ENCODE measurements at regions not wholly inside any gene's neighbourhood (a gene's known extent, or its start where the extent isn't known, plus 50 kb on each side); places are given as distances from the start of the nearest gene placed in this dataset.

DNA sequence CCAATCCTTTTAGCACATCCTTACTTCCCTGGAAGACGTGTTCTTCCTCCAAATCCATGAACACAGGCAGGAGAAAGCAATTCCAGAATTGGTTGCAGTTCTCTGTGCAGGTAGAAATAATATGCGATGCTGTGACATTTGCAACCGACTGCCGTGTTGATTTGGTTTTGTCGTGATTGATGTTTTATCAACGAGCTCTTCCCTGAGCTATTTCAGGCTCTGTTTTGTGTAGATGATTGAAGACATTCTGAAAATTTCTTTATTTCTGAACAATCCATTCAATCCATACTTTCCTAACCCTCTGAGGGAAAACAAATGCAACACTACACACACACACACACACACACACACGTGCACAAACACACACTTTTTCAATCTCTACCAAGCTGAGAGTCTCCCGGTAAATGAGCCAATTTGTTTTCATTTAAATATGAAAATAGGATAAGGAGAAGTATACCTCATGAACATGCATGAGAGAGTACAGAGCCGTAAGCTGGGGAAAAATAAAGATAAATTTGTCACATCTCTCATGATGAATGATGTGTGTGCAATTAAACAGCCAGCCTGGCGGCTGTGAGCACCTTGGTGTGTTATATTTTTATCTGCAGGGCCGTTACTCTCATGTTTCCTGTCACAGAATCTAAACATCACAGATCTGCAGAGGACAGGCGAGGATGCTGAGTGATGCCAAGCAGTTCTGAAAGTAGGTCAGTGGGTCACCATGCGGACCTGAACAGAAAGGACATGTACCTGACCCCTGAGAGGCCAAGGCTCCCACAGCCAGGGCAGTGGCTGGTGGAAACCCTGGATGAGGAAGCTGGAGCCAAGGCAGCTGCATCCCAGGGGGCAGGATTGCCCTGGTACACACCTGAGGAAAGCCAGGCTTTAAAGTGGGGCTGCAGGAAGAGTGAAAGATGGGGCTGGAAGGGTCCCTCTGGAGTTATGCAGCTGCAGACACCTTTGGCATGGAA is 64.8 kb downstream of the PDCL3 start:
- Histone ChIP-seq H3K27ac (ENCODE audit: low read depth, low read length) (no peak overlapping the region), H3K4me3 (ENCODE audit: low read depth in 1 of 5, low read length in 5 of 5) (no peak overlapping the region), H3K4me1 (ENCODE audit: control insufficient read depth in 5 of 5, insufficient read depth in 5 of 5, low read length in 5 of 5) (no peaks in the 10 kb centered on the region), H3K9me3 (ENCODE audit: control insufficient read depth in 5 of 5, low read length in 5 of 5) (peaks cover 0 to under 1% (median 0%) of the 10 kb centered on the region in 5 donors), H3K27me3 (ENCODE audit: control insufficient read depth in 5 of 5, insufficient read depth in 4 of 5, low read length in 5 of 5) (peaks cover 0 to 14% (median 6%) of the 10 kb centered on the region in 5 donors), H3K9ac (ENCODE audit: low read length in 5 of 5) (no peak overlapping the region), H3K36me3 (ENCODE audit: control insufficient read depth in 5 of 5, insufficient read depth in 5 of 5, low read length in 5 of 5) (no peaks in the 10 kb centered on the region)

DNA sequence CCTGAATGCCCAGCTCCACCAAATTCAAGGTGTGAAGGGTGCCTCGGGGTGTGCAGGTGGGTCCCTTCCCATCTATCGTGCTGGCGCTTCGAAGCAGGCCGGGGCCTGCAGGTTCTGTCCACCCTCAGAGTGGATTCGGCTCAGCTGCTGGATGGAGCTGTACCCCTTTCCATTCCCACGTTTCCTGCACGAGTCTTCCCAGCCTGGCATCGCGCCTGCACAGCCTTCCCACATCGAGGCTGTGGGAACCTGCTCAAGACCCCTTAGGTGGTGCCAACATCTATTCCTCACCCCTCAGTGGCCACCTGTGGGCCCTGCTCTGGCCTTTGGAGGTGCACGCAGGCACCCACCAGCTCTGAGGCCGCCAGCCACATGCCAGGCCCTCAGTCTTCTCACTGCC is 65.7 kb downstream of the PDCL3 start:
- Histone ChIP-seq H3K36me3 (ENCODE audit: control insufficient read depth in 5 of 5, insufficient read depth in 5 of 5, low read length in 5 of 5) (no peaks in the 10 kb centered on the region), H3K27ac (ENCODE audit: low read depth, low read length) (no peak overlapping the region), H3K4me1 (ENCODE audit: control insufficient read depth in 5 of 5, insufficient read depth in 5 of 5, low read length in 5 of 5) (no peaks in the 10 kb centered on the region), H3K27me3 (ENCODE audit: control insufficient read depth in 5 of 5, insufficient read depth in 4 of 5, low read length in 5 of 5) (peaks cover 0 to 13% (median 6%) of the 10 kb centered on the region in 5 donors), H3K9me3 (ENCODE audit: control insufficient read depth in 5 of 5, low read length in 5 of 5) (no peaks in the 10 kb centered on the region), H3K9ac (ENCODE audit: low read length in 5 of 5) (no peak overlapping the region), H3K4me3 (ENCODE audit: low read depth in 1 of 5, low read length in 5 of 5) (no peak overlapping the region)

DNA sequence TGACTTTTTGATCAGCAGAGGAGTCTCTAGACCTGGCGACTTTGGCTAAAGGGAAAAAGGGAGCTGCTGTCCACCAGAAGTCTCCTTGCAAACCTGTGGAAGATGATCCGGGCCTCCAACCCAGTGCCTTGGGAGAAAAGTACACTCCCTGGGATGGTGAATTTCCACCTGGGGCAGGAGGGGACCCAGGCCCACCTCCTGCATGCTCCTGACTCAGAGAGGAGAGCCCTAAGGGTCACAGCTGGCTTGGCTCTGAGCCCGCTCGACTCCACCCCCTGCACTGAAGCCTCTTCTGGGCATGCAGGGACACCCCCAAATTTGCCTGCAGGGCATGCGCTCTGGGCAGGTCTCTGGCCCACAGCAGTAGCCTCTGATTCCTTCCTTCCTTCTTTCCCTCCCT is 66.5 kb downstream of the PDCL3 start:
- no peak overlapping the region for H3K27ac ChIP-seq (ENCODE audit: low read depth, low read length)
- no peak overlapping the region for H3K4me3 ChIP-seq (ENCODE audit: low read depth in 1 of 5, low read length in 5 of 5)
- no peak overlapping the region for H3K9ac ChIP-seq (ENCODE audit: low read length in 5 of 5)
- H3K9me3 ChIP-seq (ENCODE audit: control insufficient read depth in 5 of 5, low read length in 5 of 5), result no peaks in the 10 kb centered on the region
- H3K4me1 ChIP-seq (ENCODE audit: control insufficient read depth in 5 of 5, insufficient read depth in 5 of 5, low read length in 5 of 5), result no peaks in the 10 kb centered on the region
- H3K27me3 ChIP-seq (ENCODE audit: control insufficient read depth in 5 of 5, insufficient read depth in 4 of 5, low read length in 5 of 5), result peaks cover 0 to 13% (median 6%) of the 10 kb centered on the region in 5 donors
- no peaks in the 10 kb centered on the region for H3K36me3 ChIP-seq (ENCODE audit: control insufficient read depth in 5 of 5, insufficient read depth in 5 of 5, low read length in 5 of 5)

DNA sequence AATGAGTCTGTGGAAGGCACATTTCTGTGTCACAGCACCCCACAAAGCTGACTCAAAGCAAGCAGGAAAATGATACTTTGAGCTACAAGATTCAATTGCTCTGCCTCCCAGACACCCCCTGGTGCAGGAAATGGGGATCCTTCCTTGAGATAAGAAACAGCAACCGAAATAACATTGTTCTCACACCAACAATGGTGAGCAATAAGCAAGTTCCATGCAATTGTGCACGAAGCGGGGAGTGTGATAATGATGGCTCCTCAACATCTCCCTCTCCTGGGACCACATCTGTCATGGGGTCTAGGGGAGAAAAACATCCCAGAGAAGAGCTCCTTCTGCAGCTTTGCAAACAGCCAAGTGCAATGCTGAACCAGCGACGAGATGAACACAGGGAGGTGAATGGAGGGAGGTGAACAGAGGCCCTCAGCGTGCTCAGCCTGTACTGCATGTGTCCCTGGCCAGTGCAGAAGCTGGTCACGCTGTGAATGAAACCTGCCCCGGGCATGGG is 67.7 kb downstream of the PDCL3 start:
- Histone ChIP-seq H3K36me3 (ENCODE audit: control insufficient read depth in 5 of 5, insufficient read depth in 5 of 5, low read length in 5 of 5) (no peaks in the 10 kb centered on the region), H3K27me3 (ENCODE audit: control insufficient read depth in 5 of 5, insufficient read depth in 4 of 5, low read length in 5 of 5) (peaks cover 0 to 13% (median 6%) of the 10 kb centered on the region in 5 donors), H3K4me3 (ENCODE audit: low read depth in 1 of 5, low read length in 5 of 5) (no peak overlapping the region), H3K4me1 (ENCODE audit: control insufficient read depth in 5 of 5, insufficient read depth in 5 of 5, low read length in 5 of 5) (no peaks in the 10 kb centered on the region), H3K9me3 (ENCODE audit: control insufficient read depth in 5 of 5, low read length in 5 of 5) (no peaks in the 10 kb centered on the region), H3K9ac (ENCODE audit: low read length in 5 of 5) (no peak overlapping the region), H3K27ac (ENCODE audit: low read depth, low read length) (no peak overlapping the region)

DNA sequence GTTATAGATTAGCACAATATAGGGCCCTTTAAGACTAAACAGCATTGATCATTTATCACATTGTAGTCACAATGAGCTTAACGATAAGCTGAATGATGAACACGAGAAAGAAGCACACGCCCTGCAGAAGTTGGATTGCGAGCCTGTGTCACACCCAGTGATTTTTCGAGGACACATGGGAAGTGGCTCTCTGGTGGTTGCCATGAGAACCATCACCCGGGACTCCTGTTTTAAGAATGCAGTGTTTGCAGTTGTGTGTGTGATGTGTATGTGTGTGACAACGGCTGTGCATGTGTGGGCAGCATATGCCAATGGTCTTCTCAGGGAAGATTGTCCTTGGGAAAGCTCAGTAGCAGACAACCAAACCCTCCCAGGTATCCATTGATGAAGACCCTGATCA is 69.2 kb downstream of the PDCL3 start:
- peaks cover 0 to 7% (median 6%) of the 10 kb centered on the region in 5 donors for H3K27me3 ChIP-seq (ENCODE audit: control insufficient read depth in 5 of 5, insufficient read depth in 4 of 5, low read length in 5 of 5)
- no peak overlapping the region for H3K4me3 ChIP-seq (ENCODE audit: low read depth in 1 of 5, low read length in 5 of 5)
- no peaks in the 10 kb centered on the region for H3K4me1 ChIP-seq (ENCODE audit: control insufficient read depth in 5 of 5, insufficient read depth in 5 of 5, low read length in 5 of 5)
- no peaks in the 10 kb centered on the region for H3K9me3 ChIP-seq (ENCODE audit: control insufficient read depth in 5 of 5, low read length in 5 of 5)
- H3K36me3 ChIP-seq (ENCODE audit: control insufficient read depth in 5 of 5, insufficient read depth in 5 of 5, low read length in 5 of 5), result no peaks in the 10 kb centered on the region
- no peak overlapping the region for H3K27ac ChIP-seq (ENCODE audit: low read depth, low read length)
- H3K9ac ChIP-seq (ENCODE audit: low read length in 5 of 5), result no peak overlapping the region

DNA sequence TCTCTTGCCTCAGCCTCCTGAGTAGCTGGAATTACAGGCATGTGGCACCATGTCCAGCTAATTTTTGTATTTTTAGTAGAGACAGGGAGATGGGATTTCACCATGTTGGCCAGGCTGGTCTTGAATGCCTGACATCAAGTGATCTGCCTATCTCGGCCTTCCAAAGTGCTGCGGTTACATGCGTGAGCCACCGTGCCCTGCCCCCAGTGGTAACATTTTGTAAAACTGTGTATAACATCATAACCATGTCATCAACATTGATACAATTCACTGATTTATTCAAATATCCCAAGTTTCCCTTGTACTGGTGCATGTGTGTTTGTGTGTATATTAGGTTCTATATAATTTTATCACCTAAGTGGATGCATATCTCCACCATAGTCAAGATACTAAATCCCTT is 70.0 kb downstream of the PDCL3 start:
- Histone ChIP-seq H3K9me3 (ENCODE audit: control insufficient read depth in 5 of 5, low read length in 5 of 5) (no peaks in the 10 kb centered on the region), H3K4me1 (ENCODE audit: control insufficient read depth in 5 of 5, insufficient read depth in 5 of 5, low read length in 5 of 5) (no peaks in the 10 kb centered on the region), H3K27me3 (ENCODE audit: control insufficient read depth in 5 of 5, insufficient read depth in 4 of 5, low read length in 5 of 5) (peaks cover 0 to 9% (median 3%) of the 10 kb centered on the region in 5 donors), H3K9ac (ENCODE audit: low read length in 5 of 5) (no peak overlapping the region), H3K27ac (ENCODE audit: low read depth, low read length) (no peak overlapping the region), H3K4me3 (ENCODE audit: low read depth in 1 of 5, low read length in 5 of 5) (no peak overlapping the region), H3K36me3 (ENCODE audit: control insufficient read depth in 5 of 5, insufficient read depth in 5 of 5, low read length in 5 of 5) (no peaks in the 10 kb centered on the region)

DNA sequence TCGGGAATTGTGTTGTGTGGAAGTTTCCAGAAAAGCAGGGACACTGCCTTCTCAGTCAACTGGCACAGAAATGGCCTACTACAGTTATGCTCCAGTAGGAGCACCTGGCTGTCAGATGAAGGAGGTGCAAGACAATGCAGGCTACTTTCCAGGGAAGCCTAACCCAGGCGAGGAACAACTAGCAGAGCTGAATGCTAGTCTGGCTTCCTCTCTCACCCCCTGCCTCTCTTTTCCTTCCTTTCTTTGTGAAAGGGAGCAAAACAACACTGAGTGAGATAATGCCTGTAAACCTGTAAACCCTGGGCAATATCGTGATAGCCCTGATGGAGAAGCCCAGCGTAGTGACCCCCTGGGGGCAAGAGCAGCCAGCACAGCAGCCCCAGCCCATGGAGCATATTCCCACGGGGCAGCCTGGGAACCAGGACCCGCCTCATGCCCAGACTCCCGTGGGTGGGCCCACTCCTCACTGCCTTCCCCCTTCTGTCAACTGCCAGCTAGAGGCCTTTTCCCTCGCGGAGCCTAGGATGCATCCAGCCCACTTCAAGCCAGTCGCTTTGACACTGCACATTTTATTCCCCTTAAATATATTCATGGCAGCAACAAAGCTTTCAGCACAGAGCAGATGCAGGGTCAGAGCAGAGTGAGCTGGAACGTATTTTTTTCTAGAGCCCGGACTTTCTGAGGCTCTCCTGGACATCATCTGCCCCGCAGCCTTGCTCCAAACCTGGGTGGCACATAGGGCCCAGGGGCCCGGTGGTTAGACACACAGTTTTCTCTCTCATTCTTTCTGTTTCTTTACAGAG is 77.0 kb downstream of the PDCL3 start:
- Histone ChIP-seq H3K9ac (ENCODE audit: low read length in 5 of 5) (no peak overlapping the region), H3K36me3 (ENCODE audit: control insufficient read depth in 5 of 5, insufficient read depth in 5 of 5, low read length in 5 of 5) (no peaks in the 10 kb centered on the region), H3K27me3 (ENCODE audit: control insufficient read depth in 5 of 5, insufficient read depth in 4 of 5, low read length in 5 of 5) (peaks cover 6 to 18% (median 14%) of the 10 kb centered on the region in 5 donors), H3K4me3 (ENCODE audit: low read depth in 1 of 5, low read length in 5 of 5) (no peak overlapping the region), H3K27ac (ENCODE audit: low read depth, low read length) (no peak overlapping the region), H3K4me1 (ENCODE audit: control insufficient read depth in 5 of 5, insufficient read depth in 5 of 5, low read length in 5 of 5) (peaks cover 0 to 4% (median 0%) of the 10 kb centered on the region in 5 donors), H3K9me3 (ENCODE audit: control insufficient read depth in 5 of 5, low read length in 5 of 5) (no peaks in the 10 kb centered on the region)

DNA sequence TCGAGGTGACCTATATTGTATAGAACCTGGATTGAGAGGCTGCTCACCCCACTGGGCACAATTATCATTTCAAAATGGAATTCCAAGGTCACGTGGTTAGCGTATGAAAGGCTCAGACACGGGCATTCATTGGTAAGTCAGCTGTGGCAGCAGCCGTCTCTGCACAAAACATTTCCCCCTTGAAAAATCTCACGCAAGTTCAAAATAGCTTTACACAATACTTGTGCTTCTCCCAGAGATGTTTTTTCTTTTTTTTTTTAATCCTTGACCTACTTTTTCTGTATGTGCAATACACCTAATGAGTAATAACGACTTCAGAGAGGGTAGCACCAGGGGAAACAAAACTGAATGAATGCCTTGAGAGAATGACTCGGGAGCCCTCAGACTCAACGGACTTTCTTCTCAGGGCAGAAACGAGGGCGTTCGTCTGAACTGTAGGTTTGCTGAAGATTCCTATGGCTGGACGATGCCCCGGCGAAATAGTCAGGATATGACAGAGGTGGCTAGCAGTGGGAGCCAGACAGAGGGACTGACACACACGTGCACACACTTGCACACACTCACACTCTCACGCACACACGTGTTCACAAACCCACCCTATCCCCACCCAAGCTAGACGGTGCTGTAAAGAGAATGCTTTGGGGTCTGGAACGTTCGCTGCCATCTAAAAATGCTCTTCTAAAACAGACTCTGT is 77.8 kb downstream of the PDCL3 start:
- no peak overlapping the region for H3K4me3 ChIP-seq (ENCODE audit: low read depth in 1 of 5, low read length in 5 of 5)
- no peaks in the 10 kb centered on the region for H3K36me3 ChIP-seq (ENCODE audit: control insufficient read depth in 5 of 5, insufficient read depth in 5 of 5, low read length in 5 of 5)
- no peak overlapping the region for H3K9ac ChIP-seq (ENCODE audit: low read length in 5 of 5)
- no peaks in the 10 kb centered on the region for H3K9me3 ChIP-seq (ENCODE audit: control insufficient read depth in 5 of 5, low read length in 5 of 5)
- peaks cover 0 to 4% (median 0%) of the 10 kb centered on the region in 5 donors for H3K4me1 ChIP-seq (ENCODE audit: control insufficient read depth in 5 of 5, insufficient read depth in 5 of 5, low read length in 5 of 5)
- H3K27ac ChIP-seq (ENCODE audit: low read depth, low read length), result no peak overlapping the region
- H3K27me3 ChIP-seq (ENCODE audit: control insufficient read depth in 5 of 5, insufficient read depth in 4 of 5, low read length in 5 of 5), result peaks cover 6 to 18% (median 14%) of the 10 kb centered on the region in 5 donors

DNA sequence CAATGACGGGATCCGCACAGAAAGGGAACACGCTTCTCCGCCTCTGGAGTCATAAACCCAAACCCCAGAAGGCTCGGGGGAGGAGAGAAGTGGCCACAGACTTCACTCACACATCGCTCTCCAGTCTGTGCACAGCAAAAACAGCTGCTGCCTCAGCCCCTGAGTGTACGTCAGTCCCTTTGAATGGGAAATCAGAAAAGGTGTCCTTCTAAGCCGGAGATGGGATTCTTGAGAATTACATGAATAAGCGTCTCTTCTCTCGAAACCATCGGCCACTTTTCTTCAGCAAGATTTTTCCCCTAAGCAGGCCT is 78.3 kb downstream of the PDCL3 start:
- Histone ChIP-seq H3K36me3 (ENCODE audit: control insufficient read depth in 5 of 5, insufficient read depth in 5 of 5, low read length in 5 of 5) (no peaks in the 10 kb centered on the region), H3K4me3 (ENCODE audit: low read depth in 1 of 5, low read length in 5 of 5) (no peak overlapping the region), H3K27ac (ENCODE audit: low read depth, low read length) (no peak overlapping the region), H3K27me3 (ENCODE audit: control insufficient read depth in 5 of 5, insufficient read depth in 4 of 5, low read length in 5 of 5) (peaks cover 6 to 18% (median 14%) of the 10 kb centered on the region in 5 donors), H3K9ac (ENCODE audit: low read length in 5 of 5) (no peak overlapping the region), H3K9me3 (ENCODE audit: control insufficient read depth in 5 of 5, low read length in 5 of 5) (no peaks in the 10 kb centered on the region), H3K4me1 (ENCODE audit: control insufficient read depth in 5 of 5, insufficient read depth in 5 of 5, low read length in 5 of 5) (peaks cover 0 to 4% (median 0%) of the 10 kb centered on the region in 5 donors)

All from subcutaneous abdominal adipose tissue (tissue), 5 donors.